Suprapubic skin (tissue), 4 donors: ENCODE measurements at regions not wholly inside any gene's neighbourhood (a gene's known extent, or its start where the extent isn't known, plus 50 kb on each side); places are given as distances from the start of the nearest gene placed in this dataset.
"Not testable (repeated sequence)": the region's sequence is repeated elsewhere in the genome, so short reads cannot be mapped to it uniquely, and the experiment has no call there.

Experiments
- EP300 ChIP-seq: sonication (generic); formaldehyde crosslinking; IDR thresholded peaks from one replicate; pipeline ENCODE4 v1.6.1; 2017; ENCODE audit warnings: antibody characterized with exemption
- POLR2A ChIP-seq, 2 donors: fragments of 450-650 bp; IDR thresholded peaks; one replicate each; pipeline ENCODE4 v1.6.1; 2017; ENCODE audit warnings: antibody characterized with exemption in 2 of 2, mild to moderate bottlenecking in 2 of 2, moderate library complexity in 2 of 2
- POLR2AphosphoS5 ChIP-seq, 3 donors: sonication (generic); formaldehyde crosslinking; IDR thresholded peaks; one replicate each; pipeline ENCODE4 v1.6.1; 2017; ENCODE audit warnings: antibody characterized with exemption in 3 of 3

DNA sequence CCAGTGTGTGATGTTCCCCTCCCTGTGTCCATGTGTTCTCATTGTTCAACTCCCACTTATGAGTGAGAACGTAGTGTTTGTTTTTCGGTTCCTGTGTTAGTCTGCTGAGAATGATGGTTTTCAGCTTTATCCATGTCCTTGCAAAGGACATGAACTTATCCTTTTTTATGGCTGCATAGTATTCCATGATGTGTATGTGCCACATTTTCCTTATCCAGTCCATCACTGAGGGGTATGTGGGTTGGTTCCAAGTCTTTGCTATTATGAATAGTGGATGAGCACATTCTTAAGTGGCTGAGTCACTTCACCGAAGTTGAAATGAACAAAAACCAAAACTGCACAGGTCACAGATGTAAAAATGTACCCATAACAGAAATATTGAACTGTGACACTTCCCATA, 157.5 kb downstream of the LEPR start:
- not testable (repeated sequence) for TF ChIP-seq EP300; POLR2AphosphoS5 (IDR thresholded peaks at IDR 0.05); POLR2A (IDR thresholded peaks at IDR 0.05)
